Gastroesophageal sphincter (tissue), 4 donors: ENCODE measurements at regions not wholly inside any gene's neighbourhood (a gene's known extent, or its start where the extent isn't known, plus 50 kb on each side); places are given as distances from the start of the nearest gene placed in this dataset.
"Not testable (repeated sequence)": the region's sequence is repeated elsewhere in the genome, so short reads cannot be mapped to it uniquely, and the experiment has no call there.

Experiments
- ATAC-seq: fragments of 150-250 bp; one replicate; pipeline ENCODE4 v1.9.1; 2016; ENCODE audit warnings: mild to moderate bottlenecking, moderate library complexity
- H3K27ac ChIP-seq, 4 donors: fragments of 200-600 bp; sonication (generic) in 3 of 4; 1 replicate in 3 of 4; 2 replicates in 1 of 4; pipeline ENCODE4 v1.5.1; 2016 to 2019
- H3K27me3 ChIP-seq: fragments of 200-600 bp; sonication (generic); one replicate; pipeline ENCODE4 v1.5.1; 2019
- H3K36me3 ChIP-seq, 2 donors: fragments of 200-600 bp; sonication (generic); one replicate each; pipeline ENCODE4 v1.5.1; 2019; ENCODE audit warnings: control low read depth in 1 of 2
- H3K4me1 ChIP-seq, 3 donors: fragments of 200-600 bp; sonication (generic); 1 replicate in 2 of 3; 2 replicates in 1 of 3; pipeline ENCODE4 v1.5.1; 2016 to 2019; ENCODE audit warnings: control low read depth in 2 of 3
- H3K4me3 ChIP-seq, 2 donors: fragments of 200-600 bp; sonication (generic); one replicate each; pipeline ENCODE4 v1.5.1; 2019; ENCODE audit warnings: mild to moderate bottlenecking in 1 of 2, moderate library complexity in 1 of 2
- H3K9me3 ChIP-seq, 3 donors: fragments of 200-600 bp; sonication (generic); one replicate each; pipeline ENCODE4 v1.5.1; 2017 to 2019; ENCODE audit warnings: control low read depth in 2 of 3
- EP300 ChIP-seq: sonication (generic); formaldehyde crosslinking; IDR thresholded peaks from one replicate; pipeline ENCODE4 v1.6.1; 2017; ENCODE audit warnings: antibody characterized with exemption, mild to moderate bottlenecking
- POLR2A ChIP-seq, 2 donors: fragments of 450-650 bp; IDR thresholded peaks; one replicate each; pipeline ENCODE4 v1.6.1; 2017; ENCODE audit warnings: antibody characterized with exemption in 2 of 2, mild to moderate bottlenecking in 2 of 2, moderate library complexity in 1 of 2
- POLR2AphosphoS5 ChIP-seq: sonication (generic); formaldehyde crosslinking; IDR thresholded peaks from one replicate; pipeline ENCODE4 v1.6.1; 2017; ENCODE audit warnings: antibody characterized with exemption
- WGBS, 2 donors: methylation state at CpG; one replicate each; pipeline ENCODE4 v1.1.5; 2018; ENCODE audit warnings: low coverage in 1 of 2; 5-methylcytosine and 5-hydroxymethylcytosine counted together
- TF ChIP-seq, protein P1 (sequence below), 4 experiments: fragments of 200-600 bp in 2 of 4; fragments of 450-650 bp in 2 of 4; sonication (generic) in 1 of 4; IDR thresholded peaks; one replicate each; pipeline ENCODE4 v1.5.1; 2017 to 2019; ENCODE audit warnings: antibody characterized with exemption in 4 of 4, mild to moderate bottlenecking in 2 of 4, moderate library complexity in 2 of 4

DNA sequence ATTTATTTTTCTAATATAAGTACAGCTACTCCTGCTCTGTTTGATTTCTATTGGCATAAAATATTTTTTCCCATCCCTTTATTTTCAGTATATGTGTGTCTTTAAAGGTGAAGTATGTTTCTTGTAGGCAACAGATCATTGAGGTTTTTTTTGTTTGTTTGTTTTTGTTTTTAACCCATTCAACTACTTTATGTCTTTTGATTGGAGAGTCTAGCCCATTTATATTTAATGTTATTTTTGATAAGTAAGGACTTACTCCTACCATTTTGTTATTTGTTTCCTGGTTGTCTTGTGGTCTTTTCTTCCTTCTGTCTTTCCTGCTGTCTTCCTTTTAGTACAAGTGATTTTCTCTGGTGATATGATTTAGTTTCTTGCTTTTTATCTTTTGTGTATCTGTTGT, 285.1 kb upstream of the PROX1 start:
- Histone ChIP-seq H3K36me3 (no peaks in the 10 kb centered on the region), H3K9me3 (peaks cover 0 to 15% (median 0%) of the 10 kb centered on the region in 3 donors), H3K27ac (no peak overlapping the region), H3K4me3 (no peak overlapping the region), H3K4me1 (no peaks in the 10 kb centered on the region), H3K27me3 (no peaks in the 10 kb centered on the region)
- TF ChIP-seq, protein P1, sequence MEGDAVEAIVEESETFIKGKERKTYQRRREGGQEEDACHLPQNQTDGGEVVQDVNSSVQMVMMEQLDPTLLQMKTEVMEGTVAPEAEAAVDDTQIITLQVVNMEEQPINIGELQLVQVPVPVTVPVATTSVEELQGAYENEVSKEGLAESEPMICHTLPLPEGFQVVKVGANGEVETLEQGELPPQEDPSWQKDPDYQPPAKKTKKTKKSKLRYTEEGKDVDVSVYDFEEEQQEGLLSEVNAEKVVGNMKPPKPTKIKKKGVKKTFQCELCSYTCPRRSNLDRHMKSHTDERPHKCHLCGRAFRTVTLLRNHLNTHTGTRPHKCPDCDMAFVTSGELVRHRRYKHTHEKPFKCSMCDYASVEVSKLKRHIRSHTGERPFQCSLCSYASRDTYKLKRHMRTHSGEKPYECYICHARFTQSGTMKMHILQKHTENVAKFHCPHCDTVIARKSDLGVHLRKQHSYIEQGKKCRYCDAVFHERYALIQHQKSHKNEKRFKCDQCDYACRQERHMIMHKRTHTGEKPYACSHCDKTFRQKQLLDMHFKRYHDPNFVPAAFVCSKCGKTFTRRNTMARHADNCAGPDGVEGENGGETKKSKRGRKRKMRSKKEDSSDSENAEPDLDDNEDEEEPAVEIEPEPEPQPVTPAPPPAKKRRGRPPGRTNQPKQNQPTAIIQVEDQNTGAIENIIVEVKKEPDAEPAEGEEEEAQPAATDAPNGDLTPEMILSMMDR (IDR thresholded peaks at IDR 0.05): no peak
- TF ChIP-seq POLR2A (IDR thresholded peaks at IDR 0.05) (no peak), POLR2AphosphoS5 (no peak), EP300 (no peak)
- no peak for ATAC-seq

DNA sequence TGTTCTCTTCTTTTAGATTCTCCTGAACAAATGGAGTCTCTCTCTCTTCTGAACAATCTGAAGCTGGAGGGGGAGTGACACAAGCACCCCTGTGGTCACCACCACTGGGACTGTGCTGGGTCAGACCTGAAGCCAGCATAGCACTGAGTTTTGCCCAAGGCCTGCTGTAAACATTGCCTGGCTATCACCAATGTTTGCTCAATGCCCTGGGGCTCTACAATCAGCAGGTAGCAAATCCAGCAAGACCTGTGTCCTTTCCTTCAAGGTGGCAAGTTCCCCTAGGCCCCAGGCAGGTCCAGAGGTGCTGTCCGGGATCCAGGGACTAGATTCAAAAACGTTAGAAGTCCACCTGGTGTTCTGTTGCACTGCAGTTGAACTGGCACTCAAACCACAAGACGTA, 282.8 kb upstream of the PROX1 start:
- Histone ChIP-seq H3K27me3 (no peaks in the 10 kb centered on the region), H3K9me3 (peaks cover 0 to 28% (median 0%) of the 10 kb centered on the region in 3 donors), H3K4me1 (no peaks in the 10 kb centered on the region), H3K4me3 (no peak overlapping the region), H3K36me3 (no peaks in the 10 kb centered on the region), H3K27ac (no peak overlapping the region)
- no peak for ATAC-seq
- WGBS, 2 donors: no CpG with 5 or more reads among the region's 3 CpGs
- no peak for TF ChIP-seq EP300
- TF ChIP-seq, protein P1 (IDR thresholded peaks at IDR 0.05): no peak
- TF ChIP-seq POLR2A (IDR thresholded peaks at IDR 0.05): no peak
- no peak for TF ChIP-seq POLR2AphosphoS5

DNA sequence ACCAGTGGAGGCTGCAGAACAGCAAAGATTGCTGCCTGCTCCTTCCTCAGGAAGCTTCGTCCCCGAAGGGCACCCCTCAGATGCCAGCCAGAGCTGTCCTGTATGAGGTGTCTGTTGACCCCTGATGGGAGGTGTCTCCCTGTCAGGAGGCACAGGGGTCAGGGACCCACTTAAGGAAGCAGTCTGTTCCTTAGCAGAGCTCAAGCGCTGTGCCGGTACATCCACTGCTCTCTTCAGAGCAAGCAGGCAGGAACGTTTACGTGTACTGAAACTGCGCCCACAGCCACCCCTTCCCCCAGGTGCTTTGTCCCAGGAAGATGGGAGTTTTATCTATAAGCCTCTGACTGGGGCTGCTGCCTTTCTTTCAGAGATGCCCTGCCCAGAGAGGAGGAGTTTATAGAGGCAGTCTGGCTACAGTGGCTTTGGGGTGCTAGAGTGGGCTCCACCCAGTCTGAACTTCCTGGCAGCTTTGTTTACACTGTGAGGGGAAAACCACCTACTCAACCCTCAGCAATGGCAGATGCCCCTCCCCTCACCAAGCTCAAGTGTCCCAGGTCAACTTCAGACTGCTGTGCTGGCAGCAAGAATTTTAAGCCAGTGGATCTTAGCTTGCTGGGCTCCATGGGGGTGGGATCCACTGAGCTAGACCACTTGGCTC, 275.8 kb upstream of the PROX1 start:
- no CpG with 5 or more reads among the region's 7 CpGs for WGBS, 2 donors
- not testable (repeated sequence) for H3K4me1 ChIP-seq, H3K27ac ChIP-seq, H3K36me3 ChIP-seq, ATAC-seq, H3K4me3 ChIP-seq
- Histone ChIP-seq H3K27me3 (peaks cover 13% of the 10 kb centered on the region), H3K9me3 (peaks cover 0 to 42% (median 0%) of the 10 kb centered on the region in 3 donors)

DNA sequence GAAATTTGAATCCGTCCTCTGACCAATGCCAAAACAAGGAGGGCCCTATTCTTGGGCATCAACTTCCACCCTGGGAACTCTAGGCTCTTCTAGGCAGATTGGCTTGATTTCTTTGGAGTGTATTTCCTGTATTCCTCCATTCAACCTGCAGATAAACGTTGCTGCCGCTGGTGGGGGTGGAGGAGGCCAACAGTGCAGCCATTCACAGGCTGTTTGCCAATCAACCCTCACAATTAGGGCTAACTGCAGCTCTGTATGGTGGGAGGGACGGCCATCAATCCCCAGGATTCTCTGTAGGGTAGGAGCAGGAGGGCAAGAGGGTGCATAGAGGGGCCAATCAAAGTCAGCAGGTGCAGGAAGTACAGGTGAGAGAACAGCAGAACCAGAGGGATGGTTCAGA, 273.1 kb upstream of the PROX1 start:
- ATAC-seq: no peak

DNA sequence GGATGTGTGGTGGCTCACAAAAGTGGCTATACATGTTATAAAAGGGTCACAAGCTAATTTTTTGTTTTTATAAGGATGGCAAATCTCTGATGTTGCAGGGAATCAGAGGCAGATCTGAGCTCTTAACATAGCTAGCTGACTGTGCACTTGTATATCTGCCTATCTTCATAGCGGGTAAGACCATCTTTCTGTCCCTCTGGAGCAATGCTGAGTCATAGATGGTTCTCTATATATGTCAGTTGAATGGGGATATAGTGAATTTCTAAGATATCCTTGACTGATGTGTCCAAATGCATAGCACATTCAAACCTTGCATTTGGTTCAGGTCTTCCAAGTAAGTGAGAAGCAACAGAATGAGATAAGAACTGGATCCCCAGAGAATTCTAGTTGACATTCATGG, 272.6 kb upstream of the PROX1 start:
- TF ChIP-seq EP300 (no peak), POLR2AphosphoS5 (no peak), POLR2A (IDR thresholded peaks at IDR 0.05) (no peak)
- TF ChIP-seq, protein P1 (IDR thresholded peaks at IDR 0.05): no peak
- peaks cover 0 to 18% (median 0%) of the 10 kb centered on the region in 3 donors for H3K9me3 ChIP-seq
- no peak overlapping the region for H3K4me3 ChIP-seq
- H3K36me3 ChIP-seq: no peaks in the 10 kb centered on the region
- peaks cover 13% of the 10 kb centered on the region for H3K27me3 ChIP-seq
- H3K27ac ChIP-seq: no peak overlapping the region
- WGBS, 2 donors: 67 to 86% methylated on average over 1 of the region's 1 CpG
- ATAC-seq: no peak
- no peaks in the 10 kb centered on the region for H3K4me1 ChIP-seq

More for the DNA sequence above, 273.1 kb upstream of the PROX1 start:
- Histone ChIP-seq H3K27ac (no peak overlapping the region), H3K27me3 (peaks cover 13% of the 10 kb centered on the region), H3K9me3 (peaks cover 0 to 23% (median 0%) of the 10 kb centered on the region in 3 donors), H3K4me1 (no peaks in the 10 kb centered on the region), H3K36me3 (no peaks in the 10 kb centered on the region), H3K4me3 (no peak overlapping the region)
- TF ChIP-seq, protein P1 (IDR thresholded peaks at IDR 0.05): no peak
- TF ChIP-seq POLR2A (IDR thresholded peaks at IDR 0.05): no peak
- TF ChIP-seq EP300: no peak
- no peak for TF ChIP-seq POLR2AphosphoS5
- 38 to 70% methylated on average over 1 to 2 of the region's 4 CpGs for WGBS, 2 donors
